ENCODE measurements at regions not wholly inside any gene's neighbourhood (a gene's known extent, or its start where the extent isn't known, plus 50 kb on each side); places are given as distances from the start of the nearest gene placed in this dataset.

DNA sequence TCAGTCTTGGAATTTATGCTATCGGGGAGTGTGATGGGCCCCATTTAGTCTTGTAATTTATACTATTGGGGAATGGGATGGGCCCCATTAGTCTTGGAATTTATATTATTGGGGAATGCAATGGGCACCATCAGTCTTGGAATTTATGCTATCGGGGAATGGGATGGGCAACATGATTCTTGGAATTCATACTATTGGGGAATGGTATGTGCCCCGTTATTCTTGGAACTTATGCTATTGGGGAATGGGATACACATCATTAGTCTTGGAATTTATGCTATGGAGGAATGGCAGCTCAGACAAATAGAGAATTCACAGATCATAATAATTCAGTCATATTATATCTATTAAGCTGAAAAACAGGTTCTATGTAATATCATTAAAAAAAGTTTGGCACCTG, 300.3 kb downstream of the SMOC2 start:
- no peak overlapping the region for H3K9ac ChIP-seq (ENCODE audit: low read depth in 1 of 2, low read length in 2 of 2)
- peaks cover 0 to 2% (median 0%) of the 10 kb centered on the region in 4 donors for H3K9me3 ChIP-seq (ENCODE audit: control insufficient read depth in 4 of 4, low read length in 3 of 4)
- TF ChIP-seq, protein P1, sequence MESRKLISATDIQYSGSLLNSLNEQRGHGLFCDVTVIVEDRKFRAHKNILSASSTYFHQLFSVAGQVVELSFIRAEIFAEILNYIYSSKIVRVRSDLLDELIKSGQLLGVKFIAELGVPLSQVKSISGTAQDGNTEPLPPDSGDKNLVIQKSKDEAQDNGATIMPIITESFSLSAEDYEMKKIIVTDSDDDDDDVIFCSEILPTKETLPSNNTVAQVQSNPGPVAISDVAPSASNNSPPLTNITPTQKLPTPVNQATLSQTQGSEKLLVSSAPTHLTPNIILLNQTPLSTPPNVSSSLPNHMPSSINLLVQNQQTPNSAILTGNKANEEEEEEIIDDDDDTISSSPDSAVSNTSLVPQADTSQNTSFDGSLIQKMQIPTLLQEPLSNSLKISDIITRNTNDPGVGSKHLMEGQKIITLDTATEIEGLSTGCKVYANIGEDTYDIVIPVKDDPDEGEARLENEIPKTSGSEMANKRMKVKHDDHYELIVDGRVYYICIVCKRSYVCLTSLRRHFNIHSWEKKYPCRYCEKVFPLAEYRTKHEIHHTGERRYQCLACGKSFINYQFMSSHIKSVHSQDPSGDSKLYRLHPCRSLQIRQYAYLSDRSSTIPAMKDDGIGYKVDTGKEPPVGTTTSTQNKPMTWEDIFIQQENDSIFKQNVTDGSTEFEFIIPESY (IDR thresholded peaks at IDR 0.05), result no peak
- TF ChIP-seq RXRA (IDR thresholded peaks at IDR 0.05) (no peak), FOXA2 (IDR thresholded peaks at IDR 0.05) (no peak), HNF4G (IDR thresholded peaks at IDR 0.05) (no peak), FOXA1 (IDR thresholded peaks at IDR 0.05) (no peak), HNF4A (conservative IDR thresholded peaks at IDR 0.05) (no peak), YY1 (IDR thresholded peaks at IDR 0.05) (no peak), NR2F2 (IDR thresholded peaks at IDR 0.05) (no peak), SP1 (IDR thresholded peaks at IDR 0.05) (no peak), GABPA (IDR thresholded peaks at IDR 0.05 in 1 of 2, conservative IDR thresholded peaks at IDR 0.05 in 1 of 2) (no peak), TAF1 (conservative IDR thresholded peaks at IDR 0.05) (no peak), JUND (IDR thresholded peaks at IDR 0.05) (no peak), EGR1 (IDR thresholded peaks at IDR 0.05; ENCODE audit: low read depth in 2 of 2) (no peak)
- TF ChIP-seq, protein P2, sequence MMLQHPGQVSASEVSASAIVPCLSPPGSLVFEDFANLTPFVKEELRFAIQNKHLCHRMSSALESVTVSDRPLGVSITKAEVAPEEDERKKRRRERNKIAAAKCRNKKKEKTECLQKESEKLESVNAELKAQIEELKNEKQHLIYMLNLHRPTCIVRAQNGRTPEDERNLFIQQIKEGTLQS (IDR thresholded peaks at IDR 0.05), result no peak
- TF ChIP-seq, protein P3, sequence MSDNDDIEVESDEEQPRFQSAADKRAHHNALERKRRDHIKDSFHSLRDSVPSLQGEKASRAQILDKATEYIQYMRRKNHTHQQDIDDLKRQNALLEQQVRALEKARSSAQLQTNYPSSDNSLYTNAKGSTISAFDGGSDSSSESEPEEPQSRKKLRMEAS (IDR thresholded peaks at IDR 0.05), result no peak
- TF ChIP-seq, protein P4, sequence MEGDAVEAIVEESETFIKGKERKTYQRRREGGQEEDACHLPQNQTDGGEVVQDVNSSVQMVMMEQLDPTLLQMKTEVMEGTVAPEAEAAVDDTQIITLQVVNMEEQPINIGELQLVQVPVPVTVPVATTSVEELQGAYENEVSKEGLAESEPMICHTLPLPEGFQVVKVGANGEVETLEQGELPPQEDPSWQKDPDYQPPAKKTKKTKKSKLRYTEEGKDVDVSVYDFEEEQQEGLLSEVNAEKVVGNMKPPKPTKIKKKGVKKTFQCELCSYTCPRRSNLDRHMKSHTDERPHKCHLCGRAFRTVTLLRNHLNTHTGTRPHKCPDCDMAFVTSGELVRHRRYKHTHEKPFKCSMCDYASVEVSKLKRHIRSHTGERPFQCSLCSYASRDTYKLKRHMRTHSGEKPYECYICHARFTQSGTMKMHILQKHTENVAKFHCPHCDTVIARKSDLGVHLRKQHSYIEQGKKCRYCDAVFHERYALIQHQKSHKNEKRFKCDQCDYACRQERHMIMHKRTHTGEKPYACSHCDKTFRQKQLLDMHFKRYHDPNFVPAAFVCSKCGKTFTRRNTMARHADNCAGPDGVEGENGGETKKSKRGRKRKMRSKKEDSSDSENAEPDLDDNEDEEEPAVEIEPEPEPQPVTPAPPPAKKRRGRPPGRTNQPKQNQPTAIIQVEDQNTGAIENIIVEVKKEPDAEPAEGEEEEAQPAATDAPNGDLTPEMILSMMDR (IDR thresholded peaks at IDR 0.05; ENCODE audit: low read depth, low read length, missing input control), result no peak
- TF ChIP-seq, protein P5, sequence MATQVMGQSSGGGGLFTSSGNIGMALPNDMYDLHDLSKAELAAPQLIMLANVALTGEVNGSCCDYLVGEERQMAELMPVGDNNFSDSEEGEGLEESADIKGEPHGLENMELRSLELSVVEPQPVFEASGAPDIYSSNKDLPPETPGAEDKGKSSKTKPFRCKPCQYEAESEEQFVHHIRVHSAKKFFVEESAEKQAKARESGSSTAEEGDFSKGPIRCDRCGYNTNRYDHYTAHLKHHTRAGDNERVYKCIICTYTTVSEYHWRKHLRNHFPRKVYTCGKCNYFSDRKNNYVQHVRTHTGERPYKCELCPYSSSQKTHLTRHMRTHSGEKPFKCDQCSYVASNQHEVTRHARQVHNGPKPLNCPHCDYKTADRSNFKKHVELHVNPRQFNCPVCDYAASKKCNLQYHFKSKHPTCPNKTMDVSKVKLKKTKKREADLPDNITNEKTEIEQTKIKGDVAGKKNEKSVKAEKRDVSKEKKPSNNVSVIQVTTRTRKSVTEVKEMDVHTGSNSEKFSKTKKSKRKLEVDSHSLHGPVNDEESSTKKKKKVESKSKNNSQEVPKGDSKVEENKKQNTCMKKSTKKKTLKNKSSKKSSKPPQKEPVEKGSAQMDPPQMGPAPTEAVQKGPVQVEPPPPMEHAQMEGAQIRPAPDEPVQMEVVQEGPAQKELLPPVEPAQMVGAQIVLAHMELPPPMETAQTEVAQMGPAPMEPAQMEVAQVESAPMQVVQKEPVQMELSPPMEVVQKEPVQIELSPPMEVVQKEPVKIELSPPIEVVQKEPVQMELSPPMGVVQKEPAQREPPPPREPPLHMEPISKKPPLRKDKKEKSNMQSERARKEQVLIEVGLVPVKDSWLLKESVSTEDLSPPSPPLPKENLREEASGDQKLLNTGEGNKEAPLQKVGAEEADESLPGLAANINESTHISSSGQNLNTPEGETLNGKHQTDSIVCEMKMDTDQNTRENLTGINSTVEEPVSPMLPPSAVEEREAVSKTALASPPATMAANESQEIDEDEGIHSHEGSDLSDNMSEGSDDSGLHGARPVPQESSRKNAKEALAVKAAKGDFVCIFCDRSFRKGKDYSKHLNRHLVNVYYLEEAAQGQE (IDR thresholded peaks at IDR 0.05), result no peak
- H3K36me3 ChIP-seq (ENCODE audit: control insufficient read depth in 4 of 4, insufficient read depth in 3 of 4, low read depth in 1 of 4, low read length in 3 of 4), result no peaks in the 10 kb centered on the region
- no peak for DNase-seq (ENCODE audit: low spot score)
- H3K27me3 ChIP-seq (ENCODE audit: control insufficient read depth in 4 of 4, insufficient read depth in 4 of 4, low read length in 3 of 4), result no peaks in the 10 kb centered on the region
- no peak overlapping the region for H3K27ac ChIP-seq (ENCODE audit: low read depth in 1 of 2, low read length in 2 of 2)
- 89% methylated on average over 3 of the region's 3 CpGs for WGBS
- no peaks in the 10 kb centered on the region for H3K4me1 ChIP-seq (ENCODE audit: control insufficient read depth in 4 of 4, insufficient read depth in 4 of 4, low read length in 3 of 4)
- H3K4me3 ChIP-seq (ENCODE audit: low read depth in 1 of 3, low read length in 3 of 3), result no peak overlapping the region

DNA sequence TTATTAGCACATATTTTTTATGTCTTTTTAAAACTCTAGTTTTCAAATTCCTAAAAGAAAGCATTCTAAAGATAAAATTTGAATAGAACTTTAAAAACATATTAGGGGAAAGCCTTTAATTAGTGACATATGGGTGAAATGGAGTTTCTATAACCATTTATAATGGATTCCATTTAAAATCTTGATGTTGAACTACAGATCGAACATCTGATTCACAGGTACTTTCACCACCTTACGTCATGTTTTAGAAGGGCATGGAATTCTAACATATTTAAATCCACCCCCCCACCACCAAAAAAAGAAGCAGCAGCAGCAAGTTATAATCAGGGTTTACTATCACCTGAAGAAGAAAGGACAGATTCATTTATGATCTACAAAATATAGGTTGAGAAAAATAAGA, 298.4 kb downstream of the SMOC2 start:
- H3K27ac ChIP-seq (ENCODE audit: low read depth in 1 of 2, low read length in 2 of 2), result no peak overlapping the region
- H3K9ac ChIP-seq (ENCODE audit: low read depth in 1 of 2, low read length in 2 of 2), result no peak overlapping the region
- H3K9me3 ChIP-seq (ENCODE audit: control insufficient read depth in 4 of 4, low read length in 3 of 4), result peaks cover 0 to 2% (median 0%) of the 10 kb centered on the region in 4 donors
- DNase-seq (ENCODE audit: low spot score), result no peak
- no peaks in the 10 kb centered on the region for H3K4me1 ChIP-seq (ENCODE audit: control insufficient read depth in 4 of 4, insufficient read depth in 4 of 4, low read length in 3 of 4)
- WGBS, result 87% methylated on average over 2 of the region's 2 CpGs
- H3K4me3 ChIP-seq (ENCODE audit: low read depth in 1 of 3, low read length in 3 of 3), result no peak overlapping the region
- no peaks in the 10 kb centered on the region for H3K36me3 ChIP-seq (ENCODE audit: control insufficient read depth in 4 of 4, insufficient read depth in 3 of 4, low read depth in 1 of 4, low read length in 3 of 4)
- no peaks in the 10 kb centered on the region for H3K27me3 ChIP-seq (ENCODE audit: control insufficient read depth in 4 of 4, insufficient read depth in 4 of 4, low read length in 3 of 4)
- TF ChIP-seq FOXA2 (IDR thresholded peaks at IDR 0.05) (no peak), EGR1 (IDR thresholded peaks at IDR 0.05; ENCODE audit: low read depth in 2 of 2) (no peak), HNF4A (conservative IDR thresholded peaks at IDR 0.05) (no peak), NR2F2 (IDR thresholded peaks at IDR 0.05) (no peak), TAF1 (conservative IDR thresholded peaks at IDR 0.05) (no peak), FOXA1 (IDR thresholded peaks at IDR 0.05) (no peak), JUND (IDR thresholded peaks at IDR 0.05) (no peak), SP1 (IDR thresholded peaks at IDR 0.05) (no peak)
- TF ChIP-seq, protein P1 (IDR thresholded peaks at IDR 0.05), result no peak
- TF ChIP-seq, protein P3 (IDR thresholded peaks at IDR 0.05), result no peak
- TF ChIP-seq, protein P5 (IDR thresholded peaks at IDR 0.05), result no peak
- TF ChIP-seq, protein P2 (IDR thresholded peaks at IDR 0.05), result no peak

Data from liver (tissue), 8 donors.